ENCODE measurements at regions not wholly inside any gene's neighbourhood (a gene's known extent, or its start where the extent isn't known, plus 50 kb on each side); places are given as distances from the start of the nearest gene placed in this dataset.

DNA sequence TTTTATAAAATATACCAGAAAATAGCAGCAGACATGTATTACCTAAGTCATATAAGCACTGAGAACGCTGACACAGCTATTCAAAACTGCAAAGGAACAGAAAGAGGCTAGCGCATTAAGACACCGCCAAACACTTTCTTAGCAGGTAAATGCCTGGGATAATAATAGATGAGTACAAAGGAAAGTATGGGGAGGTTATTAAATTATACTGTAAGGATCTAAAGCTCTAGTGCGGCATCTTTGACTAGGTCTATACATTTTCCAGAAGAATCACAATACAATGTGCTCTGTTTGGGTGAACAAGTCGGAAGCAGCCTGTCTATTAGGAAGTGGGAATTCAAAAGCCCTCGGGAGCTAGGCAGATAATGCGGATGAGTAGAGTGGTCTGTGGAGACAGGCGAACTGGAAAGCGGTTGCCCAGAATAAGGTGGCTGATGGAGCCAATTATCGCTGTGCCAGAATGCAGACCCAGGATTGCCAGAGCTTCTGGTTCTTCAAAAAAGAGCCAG, 443.6 kb upstream of the TENM3 start:
- TF ChIP-seq EZH2 (IDR thresholded peaks at IDR 0.05; ENCODE audit: borderline replicate concordance, low read depth, low read length, poor library complexity, severe bottlenecking): no peak
- TF ChIP-seq, protein P1, sequence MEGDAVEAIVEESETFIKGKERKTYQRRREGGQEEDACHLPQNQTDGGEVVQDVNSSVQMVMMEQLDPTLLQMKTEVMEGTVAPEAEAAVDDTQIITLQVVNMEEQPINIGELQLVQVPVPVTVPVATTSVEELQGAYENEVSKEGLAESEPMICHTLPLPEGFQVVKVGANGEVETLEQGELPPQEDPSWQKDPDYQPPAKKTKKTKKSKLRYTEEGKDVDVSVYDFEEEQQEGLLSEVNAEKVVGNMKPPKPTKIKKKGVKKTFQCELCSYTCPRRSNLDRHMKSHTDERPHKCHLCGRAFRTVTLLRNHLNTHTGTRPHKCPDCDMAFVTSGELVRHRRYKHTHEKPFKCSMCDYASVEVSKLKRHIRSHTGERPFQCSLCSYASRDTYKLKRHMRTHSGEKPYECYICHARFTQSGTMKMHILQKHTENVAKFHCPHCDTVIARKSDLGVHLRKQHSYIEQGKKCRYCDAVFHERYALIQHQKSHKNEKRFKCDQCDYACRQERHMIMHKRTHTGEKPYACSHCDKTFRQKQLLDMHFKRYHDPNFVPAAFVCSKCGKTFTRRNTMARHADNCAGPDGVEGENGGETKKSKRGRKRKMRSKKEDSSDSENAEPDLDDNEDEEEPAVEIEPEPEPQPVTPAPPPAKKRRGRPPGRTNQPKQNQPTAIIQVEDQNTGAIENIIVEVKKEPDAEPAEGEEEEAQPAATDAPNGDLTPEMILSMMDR (conservative IDR thresholded peaks at IDR 0.05; ENCODE audit: low read depth, low read length): no peak
- no peak for DNase-seq (ENCODE audit: low spot score)
- Histone ChIP-seq H3K4me1 (ENCODE audit: insufficient read depth, low read length, poor library complexity, severe bottlenecking) (no peaks in the 10 kb centered on the region), H3K4me3 (ENCODE audit: low read depth, low read length, poor library complexity, severe bottlenecking) (no peak overlapping the region), H3K27ac (ENCODE audit: low read depth, low read length, poor library complexity, severe bottlenecking) (no peak overlapping the region), H3K36me3 (ENCODE audit: insufficient read depth, low read length, poor library complexity, severe bottlenecking) (no peaks in the 10 kb centered on the region), H3K9me3 (ENCODE audit: low read depth, low read length, poor library complexity, severe bottlenecking) (no peaks in the 10 kb centered on the region), H3K27me3 (replicated peaks; ENCODE audit: insufficient read depth, low read depth, low read length, poor library complexity) (peaks cover 24% of the 10 kb centered on the region)
- ChIA-PET POLR2A (ENCODE audit: low non-redundant PET) (no interaction called here), CTCF (no interaction called here)
- BruUV-seq (replicated peaks): no TSS peak
- intact Hi-C loops (cut with micrococcal nuclease; ENCODE audit: unreplicated experiment): no loop called here

DNA sequence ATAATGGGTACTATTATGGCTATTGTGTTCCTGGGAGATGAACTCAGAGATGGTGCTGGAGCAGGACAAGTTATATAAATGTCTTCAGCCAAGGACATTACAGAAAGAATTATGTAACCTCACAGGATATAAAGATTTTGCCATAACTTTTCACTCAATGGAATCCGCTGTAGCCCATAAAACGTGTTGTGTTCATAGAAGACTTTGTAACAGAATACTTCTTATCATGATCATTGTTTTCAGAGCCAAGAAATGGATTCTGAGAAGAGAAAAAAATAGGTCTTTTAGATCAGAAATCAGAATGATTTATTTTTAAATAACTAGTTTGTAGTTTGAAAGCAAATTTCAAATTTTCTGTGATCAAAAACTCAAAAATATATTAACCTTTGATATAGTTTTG, 441.0 kb upstream of the TENM3 start:
- H3K36me3 ChIP-seq (ENCODE audit: insufficient read depth, low read length, poor library complexity, severe bottlenecking): no peaks in the 10 kb centered on the region
- BruUV-seq (replicated peaks): no TSS peak
- DNase-seq (ENCODE audit: low spot score): no peak
- intact Hi-C loops (cut with micrococcal nuclease; ENCODE audit: unreplicated experiment): no loop called here
- H3K9me3 ChIP-seq (ENCODE audit: low read depth, low read length, poor library complexity, severe bottlenecking): no peaks in the 10 kb centered on the region
- ChIA-PET POLR2A (ENCODE audit: low non-redundant PET) (no interaction called here), CTCF (no interaction called here)
- H3K27ac ChIP-seq (ENCODE audit: low read depth, low read length, poor library complexity, severe bottlenecking): no peak overlapping the region
- peaks cover 30% of the 10 kb centered on the region for H3K27me3 ChIP-seq (replicated peaks; ENCODE audit: insufficient read depth, low read depth, low read length, poor library complexity)
- no peak for TF ChIP-seq EZH2 (IDR thresholded peaks at IDR 0.05; ENCODE audit: borderline replicate concordance, low read depth, low read length, poor library complexity, severe bottlenecking)
- TF ChIP-seq, protein P1 (conservative IDR thresholded peaks at IDR 0.05; ENCODE audit: low read depth, low read length): no peak
- H3K4me1 ChIP-seq (ENCODE audit: insufficient read depth, low read length, poor library complexity, severe bottlenecking): no peaks in the 10 kb centered on the region
- no peak overlapping the region for H3K4me3 ChIP-seq (ENCODE audit: low read depth, low read length, poor library complexity, severe bottlenecking)

DNA sequence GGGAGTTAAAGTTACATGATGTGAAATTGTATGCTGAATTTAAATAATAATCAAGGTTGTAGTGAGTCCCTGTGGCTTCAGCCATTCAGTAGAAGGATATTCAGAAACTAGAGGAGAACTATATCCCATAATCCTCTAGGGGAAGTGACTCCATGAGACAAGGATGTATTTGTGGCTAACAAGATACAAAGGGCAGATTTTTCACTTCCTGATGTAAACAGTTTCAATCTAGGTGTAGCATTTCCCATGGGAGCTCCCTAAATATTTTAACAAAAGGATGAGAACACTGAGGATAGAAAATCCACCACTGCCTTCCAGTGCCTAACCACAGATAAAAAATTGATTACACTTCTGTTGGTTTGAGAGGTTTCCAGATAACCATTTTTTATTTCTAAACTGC, 435.4 kb upstream of the TENM3 start:
- no peak for DNase-seq (ENCODE audit: low spot score)
- H3K27me3 ChIP-seq (replicated peaks; ENCODE audit: insufficient read depth, low read depth, low read length, poor library complexity): peaks cover 15% of the 10 kb centered on the region
- no TSS peak for BruUV-seq (replicated peaks)
- no peak overlapping the region for H3K4me3 ChIP-seq (ENCODE audit: low read depth, low read length, poor library complexity, severe bottlenecking)
- H3K4me1 ChIP-seq (ENCODE audit: insufficient read depth, low read length, poor library complexity, severe bottlenecking): no peaks in the 10 kb centered on the region
- ChIA-PET CTCF (no interaction called here), POLR2A (ENCODE audit: low non-redundant PET) (no interaction called here)
- intact Hi-C loops (cut with micrococcal nuclease; ENCODE audit: unreplicated experiment): no loop called here
- TF ChIP-seq, protein P1 (conservative IDR thresholded peaks at IDR 0.05; ENCODE audit: low read depth, low read length): no peak
- TF ChIP-seq EZH2 (IDR thresholded peaks at IDR 0.05; ENCODE audit: borderline replicate concordance, low read depth, low read length, poor library complexity, severe bottlenecking): no peak
- no peaks in the 10 kb centered on the region for H3K9me3 ChIP-seq (ENCODE audit: low read depth, low read length, poor library complexity, severe bottlenecking)
- H3K27ac ChIP-seq (ENCODE audit: low read depth, low read length, poor library complexity, severe bottlenecking): no peak overlapping the region
- no peaks in the 10 kb centered on the region for H3K36me3 ChIP-seq (ENCODE audit: insufficient read depth, low read length, poor library complexity, severe bottlenecking)
